C4-2B (cell line): ENCODE measurements at regions not wholly inside any gene's neighbourhood (a gene's known extent, or its start where the extent isn't known, plus 50 kb on each side); places are given as distances from the start of the nearest gene placed in this dataset.

Experiments
- H3K27ac ChIP-seq: fragments of 450-650 bp; 2 replicates; pipeline ENCODE4 v1.5.1; 2017
- CTCF ChIP-seq: fragments of 450-650 bp; conservative IDR thresholded peaks from 2 replicates; pipeline ENCODE4 v1.5.1; 2017; ENCODE audit warnings: mild to moderate bottlenecking
- ZFX ChIP-seq: fragments of 450-650 bp; IDR thresholded peaks from 2 replicates; pipeline ENCODE4 v1.6.1; 2017

- TF ChIP-seq ZFX = no peak
- TF ChIP-seq CTCF = no peak
- H3K27ac ChIP-seq = no peak overlapping the region
These were observed 184.4 kb downstream of the VEGFC start for GRCh38 chr4:176608346-176608745.

GRCh38 chr4:176610594-176610993 is 182.1 kb downstream of the VEGFC start:
- H3K27ac ChIP-seq = no peak overlapping the region
- no peak for TF ChIP-seq ZFX
- no peak for TF ChIP-seq CTCF

- TF ChIP-seq CTCF (no peak), ZFX (no peak)
These were observed 181.3 kb downstream of the VEGFC start for GRCh38 chr4:176611381-176611780.

GRCh38 chr4:176611951-176612350 is 180.8 kb downstream of the VEGFC start:
- no peak overlapping the region for H3K27ac ChIP-seq
- TF ChIP-seq ZFX (no peak), CTCF (no peak)

More at GRCh38 chr4:176611381-176611780, 181.3 kb downstream of the VEGFC start:
- no peak overlapping the region for H3K27ac ChIP-seq

- no peak overlapping the region for H3K27ac ChIP-seq
- no peak for TF ChIP-seq CTCF
- no peak for TF ChIP-seq ZFX
These were observed 177.9 kb downstream of the VEGFC start for GRCh38 chr4:176614793-176615192.

GRCh38 chr4:176616151-176616550 is 176.6 kb downstream of the VEGFC start:
- H3K27ac ChIP-seq = no peak overlapping the region
- TF ChIP-seq CTCF (no peak), ZFX (no peak)

- TF ChIP-seq CTCF (no peak), ZFX (no peak)
These were observed 174.6 kb downstream of the VEGFC start for GRCh38 chr4:176618138-176618537.

More at GRCh38 chr4:176618138-176618537, 174.6 kb downstream of the VEGFC start:
- no peak overlapping the region for H3K27ac ChIP-seq
